SJCRH30 (cell line): ENCODE measurements at regions not wholly inside any gene's neighbourhood (a gene's known extent, or its start where the extent isn't known, plus 50 kb on each side); places are given as distances from the start of the nearest gene placed in this dataset.

Source experiments
- DNase-seq, 2 experiments: peaks; one replicate each; pipeline ENCODE4 v3.0.0-alpha.2; 2015 to 2020
- H3K27ac ChIP-seq: fragments of 250-450 bp; sonication (Bioruptor Pico); 2 replicates; pipeline ENCODE4 v1.5.1; 2020; ENCODE audit warnings: mild to moderate bottlenecking, moderate library complexity
- H3K27me3 ChIP-seq: fragments of 250-450 bp; sonication (Bioruptor Pico); 2 replicates; pipeline ENCODE4 v1.5.1; 2020; ENCODE audit warnings: mild to moderate bottlenecking, moderate library complexity
- H3K36me3 ChIP-seq: fragments of 250-450 bp; sonication (Bioruptor Pico); 2 replicates; pipeline ENCODE4 v1.5.1; 2020; ENCODE audit warnings: mild to moderate bottlenecking, moderate library complexity
- H3K4me1 ChIP-seq: fragments of 250-450 bp; sonication (Bioruptor Pico); 2 replicates; pipeline ENCODE4 v1.5.1; 2020; ENCODE audit warnings: mild to moderate bottlenecking, moderate library complexity
- H3K4me3 ChIP-seq: fragments of 250-450 bp; sonication (Bioruptor Pico); 2 replicates; pipeline ENCODE4 v1.5.1; 2020; ENCODE audit warnings: mild to moderate bottlenecking, moderate library complexity
- H3K9me3 ChIP-seq: fragments of 250-450 bp; sonication (Bioruptor Pico); replicated peaks from 2 replicates; pipeline ENCODE4 v1.5.1; 2020; ENCODE audit warnings: mild to moderate bottlenecking, moderate library complexity

DNA sequence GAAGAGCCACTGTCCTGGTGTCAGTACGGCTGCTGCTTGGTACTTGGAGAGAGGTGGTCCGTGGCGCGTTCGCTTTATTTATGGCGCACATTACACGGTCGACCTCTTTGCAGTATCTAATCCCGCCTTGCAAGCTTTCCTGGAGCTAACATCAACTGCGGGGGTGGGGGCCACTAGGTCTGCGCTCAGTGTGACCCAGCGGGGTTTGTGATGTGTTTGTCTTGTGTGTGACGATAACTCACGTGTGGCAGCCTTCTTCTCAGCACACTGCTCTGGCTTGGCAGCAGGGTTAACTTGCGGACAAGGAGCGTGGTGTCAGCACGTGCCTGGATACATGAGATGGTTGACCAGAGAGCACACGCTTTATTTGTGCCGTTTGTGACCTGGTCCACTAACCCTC is 122.2 kb upstream of the RTL1 start:
- peaks cover 81% of the 10 kb centered on the region for H3K36me3 ChIP-seq
- DNase-seq = no peak
- no peaks in the 10 kb centered on the region for H3K27me3 ChIP-seq
- no peaks in the 10 kb centered on the region for H3K9me3 ChIP-seq
- H3K4me1 ChIP-seq = no peaks in the 10 kb centered on the region
- no peak overlapping the region for H3K27ac ChIP-seq
- H3K4me3 ChIP-seq = no peak overlapping the region

DNA sequence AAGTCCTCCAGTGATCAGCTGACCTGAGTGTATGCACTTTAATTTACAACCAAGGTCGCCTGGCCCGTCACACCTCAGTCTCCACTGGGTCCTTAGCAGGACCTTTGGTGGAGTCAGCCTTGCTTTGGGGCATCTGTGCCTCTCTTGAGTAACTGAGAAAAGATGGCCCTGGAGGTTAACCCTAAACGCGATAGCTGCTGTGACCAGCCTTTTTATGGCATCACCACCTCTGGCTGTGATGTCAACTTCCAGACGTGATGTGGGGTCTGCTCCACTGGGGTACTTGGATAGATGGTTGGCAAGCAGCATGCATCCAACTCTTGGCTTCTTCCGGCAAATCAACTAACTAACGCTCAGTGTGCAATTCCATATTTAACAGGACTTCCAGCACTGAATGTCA is 122.8 kb upstream of the RTL1 start:
- peaks cover 79% of the 10 kb centered on the region for H3K36me3 ChIP-seq
- H3K27ac ChIP-seq = no peak overlapping the region

DNA sequence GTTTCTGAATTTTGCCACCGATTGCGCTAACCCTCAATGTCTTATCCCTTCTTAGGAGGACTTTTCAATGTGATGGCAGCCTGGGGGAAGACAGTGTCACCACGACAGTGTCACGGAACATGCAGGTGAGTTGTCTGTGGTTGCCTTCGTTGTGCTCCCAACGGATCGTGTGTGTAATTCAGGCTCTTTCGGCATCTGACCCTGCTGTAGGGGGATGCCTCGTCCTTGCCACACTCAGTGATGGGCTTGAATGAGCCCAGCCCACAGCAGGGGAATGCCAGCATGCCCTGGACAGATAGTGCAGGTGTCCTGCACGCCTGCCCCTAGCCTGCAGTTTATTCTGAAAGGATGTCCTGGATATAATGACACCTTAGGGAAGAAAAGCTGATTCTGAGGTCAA is 123.8 kb upstream of the RTL1 start:
- H3K4me1 ChIP-seq = no peaks in the 10 kb centered on the region
- H3K27ac ChIP-seq = no peak overlapping the region
- H3K9me3 ChIP-seq = no peaks in the 10 kb centered on the region
- DNase-seq = no peak
- no peaks in the 10 kb centered on the region for H3K27me3 ChIP-seq
- peaks cover 76% of the 10 kb centered on the region for H3K36me3 ChIP-seq
- H3K4me3 ChIP-seq = no peak overlapping the region

More for the DNA sequence above, 122.8 kb upstream of the RTL1 start:
- DNase-seq = no peak
- H3K4me1 ChIP-seq = no peaks in the 10 kb centered on the region
- no peaks in the 10 kb centered on the region for H3K27me3 ChIP-seq
- no peak overlapping the region for H3K4me3 ChIP-seq
- no peaks in the 10 kb centered on the region for H3K9me3 ChIP-seq

DNA sequence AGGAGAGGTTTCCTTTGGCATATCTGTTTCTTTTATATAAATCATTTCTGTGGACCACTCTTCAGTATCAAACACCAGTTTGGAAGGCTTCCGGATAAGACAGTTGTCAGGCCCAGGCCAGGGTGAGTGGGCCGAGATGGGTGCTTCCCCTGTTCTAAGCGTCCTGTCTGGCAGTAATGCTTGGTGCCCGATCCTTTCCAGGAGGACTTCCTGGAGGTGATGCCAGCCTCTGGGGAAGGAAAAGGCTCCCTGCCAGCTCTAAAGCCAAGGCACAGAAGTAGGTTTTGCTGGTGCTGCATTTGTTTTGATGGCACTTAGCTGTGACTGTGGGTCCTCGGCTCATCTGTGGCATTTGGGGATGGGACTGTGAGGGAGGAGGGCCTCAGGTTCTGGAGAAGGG is 124.4 kb upstream of the RTL1 start:
- Histone ChIP-seq H3K9me3 (no peaks in the 10 kb centered on the region), H3K4me1 (no peaks in the 10 kb centered on the region), H3K4me3 (no peak overlapping the region), H3K36me3 (peaks cover 72% of the 10 kb centered on the region), H3K27ac (no peak overlapping the region), H3K27me3 (no peaks in the 10 kb centered on the region)
- no peak for DNase-seq

DNA sequence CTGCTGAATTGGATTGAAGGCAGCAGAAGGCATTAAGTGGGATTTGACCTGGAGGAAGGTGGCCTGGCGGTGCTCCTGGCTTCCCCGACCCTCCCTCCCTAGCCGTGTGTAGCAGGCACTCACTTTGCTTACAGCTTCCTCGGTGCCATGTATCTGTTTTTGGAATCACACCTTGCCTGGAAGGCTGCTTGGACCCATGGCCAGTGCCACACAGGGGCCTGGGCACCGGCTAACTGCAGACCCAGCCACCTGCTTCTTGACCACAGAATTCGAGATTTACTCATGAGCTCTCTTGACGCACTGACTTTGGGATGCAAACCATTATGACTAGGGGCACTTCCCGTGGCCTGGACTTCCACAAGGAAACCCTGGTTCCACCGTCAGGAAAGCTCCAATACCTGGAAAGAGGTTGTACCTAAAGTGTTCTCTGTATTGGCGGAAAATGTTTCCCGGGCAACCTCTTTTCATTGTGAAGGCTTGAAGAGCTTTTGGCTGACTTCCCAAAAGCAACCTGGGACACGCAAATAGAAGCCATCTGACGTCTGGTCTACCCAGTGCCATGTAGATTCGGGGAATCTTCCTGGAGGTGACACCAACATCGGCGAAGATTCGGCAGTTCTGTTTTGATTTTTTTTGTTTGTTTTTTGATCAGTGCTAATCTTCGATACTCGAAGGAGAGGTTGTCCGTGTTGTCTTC is 125.6 kb upstream of the RTL1 start:
- H3K36me3 ChIP-seq = peaks cover 66% of the 10 kb centered on the region
- no peaks in the 10 kb centered on the region for H3K9me3 ChIP-seq
- no peak overlapping the region for H3K27ac ChIP-seq
- DNase-seq = no peak
- no peaks in the 10 kb centered on the region for H3K27me3 ChIP-seq
- no peak overlapping the region for H3K4me3 ChIP-seq
- no peaks in the 10 kb centered on the region for H3K4me1 ChIP-seq

DNA sequence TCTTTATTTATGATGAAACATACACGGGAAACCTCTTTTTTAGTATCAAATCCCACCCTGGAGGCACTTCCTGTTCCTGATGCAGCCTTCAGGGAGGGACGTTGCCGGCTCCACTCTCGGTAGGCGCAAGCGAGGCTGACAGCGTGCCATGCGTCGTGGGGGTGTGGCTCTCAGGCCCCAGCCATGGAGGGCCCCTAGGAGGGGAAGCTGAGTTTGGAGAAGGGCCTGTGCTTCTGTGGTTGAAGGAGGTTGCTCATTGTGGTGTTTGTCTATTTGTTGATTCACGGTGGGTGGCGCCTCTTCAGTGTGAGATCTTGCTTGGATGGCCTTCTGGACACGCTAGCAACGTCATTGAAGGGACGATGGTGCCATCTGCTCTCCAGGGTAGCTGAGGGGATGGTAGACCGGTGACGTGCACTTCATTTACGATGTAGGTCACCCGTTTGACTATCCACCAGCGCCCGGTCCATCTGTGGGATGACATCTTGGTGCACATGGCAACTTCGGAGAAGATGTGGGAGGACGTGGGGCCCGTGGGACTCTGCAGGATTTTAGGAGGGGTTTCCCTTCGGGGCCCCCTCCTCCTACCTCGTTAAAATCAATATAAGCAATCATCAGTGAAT is 126.3 kb upstream of the RTL1 start:
- no peak for DNase-seq
- peaks cover 66% of the 10 kb centered on the region for H3K36me3 ChIP-seq
- no peak overlapping the region for H3K4me3 ChIP-seq

DNA sequence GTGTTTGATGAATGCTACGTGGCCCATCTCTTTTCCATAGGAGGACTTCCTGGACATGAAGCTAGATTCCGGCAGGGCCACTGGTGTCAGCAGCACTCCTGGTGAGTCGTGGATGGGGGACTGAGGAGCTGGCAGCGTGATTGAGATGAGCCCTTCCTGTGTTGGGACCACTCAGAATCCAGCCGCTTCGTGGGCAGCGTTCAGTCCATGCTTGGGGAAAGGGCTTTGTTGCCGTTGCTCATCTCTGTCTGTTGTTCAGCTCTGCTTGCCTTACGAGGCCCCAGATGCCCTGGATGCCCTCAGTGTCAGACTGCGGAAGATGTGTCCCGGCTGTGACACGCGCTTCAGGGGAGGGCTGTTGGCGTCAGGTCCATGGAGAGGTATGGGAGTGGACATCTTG is 127.1 kb upstream of the RTL1 start:
- H3K9me3 ChIP-seq = no peaks in the 10 kb centered on the region
- H3K36me3 ChIP-seq = peaks cover 67% of the 10 kb centered on the region
- no peaks in the 10 kb centered on the region for H3K27me3 ChIP-seq
- H3K4me3 ChIP-seq = no peak overlapping the region
- no peak for DNase-seq
- no peak overlapping the region for H3K27ac ChIP-seq
- no peaks in the 10 kb centered on the region for H3K4me1 ChIP-seq

More for the DNA sequence above, 126.3 kb upstream of the RTL1 start:
- H3K4me1 ChIP-seq = no peaks in the 10 kb centered on the region
- H3K27ac ChIP-seq = no peak overlapping the region
- H3K9me3 ChIP-seq = no peaks in the 10 kb centered on the region
- no peaks in the 10 kb centered on the region for H3K27me3 ChIP-seq

DNA sequence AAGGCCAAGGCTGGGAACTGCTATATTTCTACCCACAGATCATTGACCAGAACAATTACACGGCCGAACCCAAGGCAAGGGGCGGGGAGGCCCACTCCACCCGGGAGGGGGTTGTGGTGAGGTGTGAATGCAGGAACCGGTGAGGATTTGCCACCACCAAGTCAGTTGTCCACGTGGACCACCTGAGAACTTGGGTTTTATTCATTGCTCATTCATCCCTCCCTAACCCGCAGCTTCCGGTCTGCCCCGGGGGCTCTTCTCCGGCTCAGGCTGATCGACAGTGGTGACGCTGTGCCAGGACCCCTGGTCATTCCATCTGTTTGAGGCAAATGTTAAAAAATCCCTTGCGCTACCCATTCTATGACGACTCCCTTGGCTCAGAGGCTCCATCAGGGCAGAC is 127.7 kb upstream of the RTL1 start:
- Histone ChIP-seq H3K36me3 (peaks cover 71% of the 10 kb centered on the region), H3K4me3 (no peak overlapping the region), H3K27ac (no peak overlapping the region), H3K9me3 (no peaks in the 10 kb centered on the region), H3K4me1 (no peaks in the 10 kb centered on the region), H3K27me3 (no peaks in the 10 kb centered on the region)
- DNase-seq = no peak

DNA sequence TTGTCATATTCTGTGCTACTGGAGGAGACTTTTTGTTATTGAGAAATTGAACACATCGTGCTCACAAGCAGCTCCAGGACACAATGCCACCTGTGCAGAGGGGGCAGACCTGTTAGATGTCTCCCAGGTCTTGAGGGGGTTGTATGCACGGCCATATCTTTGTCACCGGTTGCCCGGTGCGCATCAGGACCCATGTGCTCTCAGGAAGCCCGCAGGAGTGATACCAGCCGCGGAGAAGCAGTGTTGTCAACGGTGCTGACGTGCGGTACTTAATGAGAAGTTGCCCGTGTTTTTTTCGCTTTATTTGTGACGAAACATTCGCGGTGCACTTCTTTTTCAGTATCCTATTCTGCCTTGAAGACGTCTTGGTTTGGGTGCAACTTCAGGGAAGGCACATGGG is 128.2 kb upstream of the RTL1 start:
- Histone ChIP-seq H3K4me1 (no peaks in the 10 kb centered on the region), H3K4me3 (no peak overlapping the region), H3K9me3 (no peaks in the 10 kb centered on the region), H3K27me3 (no peaks in the 10 kb centered on the region), H3K27ac (no peak overlapping the region), H3K36me3 (peaks cover 70% of the 10 kb centered on the region)
- DNase-seq = no peak

DNA sequence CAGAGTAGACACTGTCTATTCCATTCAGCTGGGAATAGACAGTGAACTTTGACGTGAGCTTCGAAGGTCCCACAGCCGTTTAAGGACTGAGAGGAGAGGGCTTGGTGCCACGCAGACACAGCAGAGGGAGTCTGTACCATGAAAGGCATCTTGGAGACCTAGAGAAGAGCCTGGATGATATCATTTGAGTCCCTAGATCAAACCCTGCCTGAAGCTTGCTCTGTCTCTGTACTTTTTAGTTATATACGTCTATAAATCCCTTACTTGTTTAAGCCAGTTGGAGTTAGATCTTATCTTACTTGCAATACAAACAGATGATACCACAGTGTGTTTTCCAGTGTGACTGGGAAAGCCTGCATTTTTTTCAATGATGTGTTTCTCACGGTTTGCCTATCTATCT is 128.9 kb upstream of the RTL1 start:
- no peak overlapping the region for H3K27ac ChIP-seq
- no peak overlapping the region for H3K4me3 ChIP-seq
- H3K9me3 ChIP-seq = no peaks in the 10 kb centered on the region
- H3K36me3 ChIP-seq = peaks cover 77% of the 10 kb centered on the region
- no peak for DNase-seq
- H3K4me1 ChIP-seq = no peaks in the 10 kb centered on the region
- H3K27me3 ChIP-seq = no peaks in the 10 kb centered on the region

DNA sequence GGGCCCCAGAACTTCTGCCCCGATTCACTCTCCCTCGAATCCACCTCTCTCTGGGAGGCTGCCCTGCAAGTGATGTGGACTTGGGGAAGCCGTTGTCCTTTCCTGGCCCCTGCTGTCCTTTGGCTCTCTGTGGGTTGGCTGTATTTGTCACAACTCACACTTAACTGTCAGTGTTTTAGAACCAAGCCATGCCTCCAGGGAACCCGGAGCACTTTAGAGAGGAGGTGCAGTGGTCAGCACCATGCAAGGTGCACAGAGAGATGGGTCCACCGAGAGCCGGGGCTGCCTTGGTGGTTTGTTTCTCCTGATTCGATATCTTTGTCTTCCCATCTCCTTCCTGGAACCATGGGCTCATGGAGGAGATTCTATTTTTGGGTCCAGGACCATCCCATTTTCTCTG is 129.5 kb upstream of the RTL1 start:
- no peaks in the 10 kb centered on the region for H3K4me1 ChIP-seq
- H3K27ac ChIP-seq = no peak overlapping the region
- H3K27me3 ChIP-seq = no peaks in the 10 kb centered on the region
- no peak overlapping the region for H3K4me3 ChIP-seq
- DNase-seq = no peak
- H3K9me3 ChIP-seq = no peaks in the 10 kb centered on the region
- H3K36me3 ChIP-seq = peaks cover 77% of the 10 kb centered on the region

DNA sequence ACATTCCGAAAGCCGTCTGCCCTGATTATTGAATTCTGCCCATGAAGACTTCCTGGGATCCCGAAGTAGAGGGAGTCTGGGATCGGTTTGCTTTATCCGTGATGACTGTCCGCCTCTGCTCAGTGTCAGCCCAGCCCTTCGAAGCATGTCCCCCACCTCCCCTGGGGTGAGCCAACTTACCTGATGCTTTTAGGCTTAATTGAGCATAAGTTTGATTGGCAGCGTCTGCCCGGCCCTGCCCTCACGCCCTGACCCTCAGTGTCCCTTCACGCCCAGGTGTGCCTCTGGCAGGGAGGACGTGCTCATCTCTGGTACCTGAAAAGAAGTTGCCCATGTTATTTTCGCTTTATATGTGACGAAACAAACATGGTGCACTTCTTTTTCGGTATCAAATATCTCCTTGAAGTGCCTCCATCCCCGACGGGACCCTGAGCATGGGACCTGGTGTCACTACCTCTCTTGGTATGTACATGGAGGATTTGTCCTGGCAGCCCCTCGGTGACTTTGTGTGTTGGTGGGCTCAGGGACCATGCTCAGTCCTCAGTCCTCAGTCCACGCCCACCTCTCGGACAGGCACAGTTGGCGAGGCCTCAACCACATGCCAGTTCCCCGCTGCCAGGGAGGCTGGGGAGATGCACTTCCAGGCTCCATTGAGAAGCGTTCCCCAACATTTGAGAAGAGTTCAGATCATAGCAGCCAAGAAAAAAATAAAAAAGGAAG is 130.1 kb upstream of the RTL1 start:
- Histone ChIP-seq H3K27me3 (no peaks in the 10 kb centered on the region), H3K36me3 (peaks cover 72% of the 10 kb centered on the region), H3K4me1 (no peaks in the 10 kb centered on the region), H3K4me3 (no peak overlapping the region), H3K27ac (no peak overlapping the region), H3K9me3 (no peaks in the 10 kb centered on the region)
- DNase-seq = no peak

DNA sequence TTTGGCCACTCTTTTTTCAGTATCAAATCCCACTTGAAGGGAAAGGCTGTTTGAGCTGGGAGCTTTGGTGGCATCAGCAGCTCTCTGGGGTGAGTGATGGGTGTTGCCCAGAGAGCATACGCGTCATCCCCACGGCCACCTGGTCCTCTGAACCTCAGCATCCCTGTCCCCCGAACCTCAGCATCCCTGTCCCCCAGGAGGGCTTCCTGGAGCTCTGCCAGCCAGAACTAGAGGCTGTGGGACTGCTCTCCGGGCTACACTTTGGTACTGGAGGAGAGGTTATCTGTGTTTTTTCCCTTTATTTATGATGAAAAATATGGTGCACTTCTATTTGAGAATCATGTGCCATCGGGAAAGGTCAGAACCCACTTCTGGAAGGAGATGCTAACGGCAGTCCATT is 131.5 kb upstream of the RTL1 start:
- Histone ChIP-seq H3K36me3 (peaks cover 76% of the 10 kb centered on the region), H3K4me3 (no peak overlapping the region), H3K4me1 (no peaks in the 10 kb centered on the region), H3K27me3 (no peaks in the 10 kb centered on the region), H3K9me3 (no peaks in the 10 kb centered on the region), H3K27ac (no peak overlapping the region)
- no peak for DNase-seq

DNA sequence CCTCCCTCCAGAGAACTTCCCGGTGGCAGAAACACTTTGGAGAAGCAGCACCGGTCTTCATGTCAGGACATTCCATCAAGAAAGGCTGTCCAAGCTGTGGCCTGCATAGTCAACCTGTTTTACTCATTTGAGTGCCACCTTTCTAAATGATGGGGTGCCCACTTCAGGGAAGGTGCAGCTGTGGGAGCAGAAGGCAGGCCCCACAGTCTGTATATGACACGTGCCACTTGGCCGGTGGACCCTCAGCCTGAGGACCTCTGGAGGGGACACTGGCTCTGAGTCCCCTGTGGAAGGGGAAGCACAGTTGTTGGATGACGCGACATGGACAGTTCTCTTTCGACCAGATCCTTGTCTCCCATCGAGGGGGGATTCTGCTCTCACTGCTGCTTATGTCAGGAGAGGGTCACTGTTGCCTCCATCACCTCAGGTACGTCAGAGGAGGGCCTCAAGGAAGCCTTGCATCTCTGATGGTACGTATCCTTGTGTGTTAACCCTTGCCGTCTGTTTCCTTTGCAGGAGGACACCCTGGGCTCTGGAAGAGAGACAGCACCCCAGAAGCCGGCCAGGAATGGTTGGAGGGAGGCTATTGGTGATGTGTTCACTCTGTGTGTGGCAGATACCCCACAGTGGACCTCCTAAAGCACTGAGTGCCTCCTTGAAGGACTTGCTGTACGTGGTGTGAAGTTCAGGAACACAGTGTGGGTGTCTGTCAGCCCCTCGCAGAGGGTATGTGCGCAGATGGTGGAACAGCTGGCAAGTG is 132.1 kb upstream of the RTL1 start:
- Histone ChIP-seq H3K36me3 (peaks cover 76% of the 10 kb centered on the region), H3K4me1 (no peaks in the 10 kb centered on the region), H3K27me3 (no peaks in the 10 kb centered on the region), H3K4me3 (no peak overlapping the region), H3K27ac (no peak overlapping the region), H3K9me3 (no peaks in the 10 kb centered on the region)
- DNase-seq = no peak
